ENCODE measurements at regions not wholly inside any gene's neighbourhood (a gene's known extent, or its start where the extent isn't known, plus 50 kb on each side); places are given as distances from the start of the nearest gene placed in this dataset.
"Not testable (repeated sequence)": the region's sequence is repeated elsewhere in the genome, so short reads cannot be mapped to it uniquely, and the experiment has no call there.

GRCh38 chr11:38392176-38392575 is 1794.1 kb upstream of the RAG2 start:
- no peaks in the 10 kb centered on the region for H3K36me3 ChIP-seq (ENCODE audit: control insufficient read depth, insufficient read depth, low read length)
- H3K27ac ChIP-seq (ENCODE audit: low read depth, low read length, severe bottlenecking) = no peak overlapping the region
- no peaks in the 10 kb centered on the region for H3K9me3 ChIP-seq (ENCODE audit: control insufficient read depth, low read length)
- no peak overlapping the region for H3K4me3 ChIP-seq (ENCODE audit: extremely low read depth, insufficient read depth, low read length, poor library complexity, severe bottlenecking)
- H3K4me1 ChIP-seq (ENCODE audit: control insufficient read depth, insufficient read depth, low read length, poor library complexity, severe bottlenecking) = no peaks in the 10 kb centered on the region
- WGBS, 2 experiments (ENCODE audit: insufficient coverage in 2 of 2) = 71 to 78% methylated on average over 1 of the region's 1 CpG

- Histone ChIP-seq H3K4me3 (ENCODE audit: extremely low read depth, insufficient read depth, low read length, poor library complexity, severe bottlenecking) (no peak overlapping the region), H3K36me3 (ENCODE audit: control insufficient read depth, insufficient read depth, low read length) (no peaks in the 10 kb centered on the region), H3K9me3 (ENCODE audit: control insufficient read depth, low read length) (no peaks in the 10 kb centered on the region), H3K27ac (ENCODE audit: low read depth, low read length, severe bottlenecking) (no peak overlapping the region), H3K4me1 (ENCODE audit: control insufficient read depth, insufficient read depth, low read length, poor library complexity, severe bottlenecking) (no peaks in the 10 kb centered on the region)
- WGBS, 2 experiments (ENCODE audit: insufficient coverage in 2 of 2) = 80 to 90% methylated on average over 2 to 3 of the region's 4 CpGs
Observed at GRCh38 chr11:38384568-38384967, 1786.5 kb upstream of the RAG2 start.

- Histone ChIP-seq H3K4me1 (ENCODE audit: control insufficient read depth, insufficient read depth, low read length, poor library complexity, severe bottlenecking) (no peaks in the 10 kb centered on the region), H3K27ac (ENCODE audit: low read depth, low read length, severe bottlenecking) (no peak overlapping the region), H3K9me3 (ENCODE audit: control insufficient read depth, low read length) (no peaks in the 10 kb centered on the region), H3K36me3 (ENCODE audit: control insufficient read depth, insufficient read depth, low read length) (no peaks in the 10 kb centered on the region), H3K4me3 (ENCODE audit: extremely low read depth, insufficient read depth, low read length, poor library complexity, severe bottlenecking) (no peak overlapping the region)
- WGBS, 2 experiments (ENCODE audit: insufficient coverage in 2 of 2) = 85 to 93% methylated on average over 2 of the region's 3 CpGs
Observed at GRCh38 chr11:38365274-38365673, 1767.2 kb upstream of the RAG2 start.

DNA sequence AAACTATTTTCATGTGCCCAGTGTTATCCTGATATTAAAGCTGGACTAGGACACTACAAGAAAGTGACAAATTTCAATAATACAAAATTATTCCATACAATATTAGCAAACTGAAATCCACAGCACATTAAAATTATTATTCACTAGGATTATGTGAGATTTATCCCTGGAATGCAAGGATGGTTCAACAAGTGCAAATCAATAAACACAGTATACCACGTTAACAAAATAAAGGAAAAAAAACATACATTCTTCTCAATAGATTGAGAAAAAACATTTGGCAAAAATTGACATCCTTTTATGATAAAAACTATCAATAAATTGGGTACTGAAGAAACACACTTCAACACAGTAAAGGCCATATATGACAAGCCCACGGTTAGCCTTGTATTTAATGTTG is 1758.2 kb upstream of the RAG2 start:
- H3K9me3 ChIP-seq (ENCODE audit: control insufficient read depth, low read length) = no peaks in the 10 kb centered on the region
- no CpG with 5 or more reads among the region's 2 CpGs for WGBS, 2 experiments (ENCODE audit: insufficient coverage in 2 of 2)
- H3K36me3 ChIP-seq (ENCODE audit: control insufficient read depth, insufficient read depth, low read length) = no peaks in the 10 kb centered on the region
- no peaks in the 10 kb centered on the region for H3K4me1 ChIP-seq (ENCODE audit: control insufficient read depth, insufficient read depth, low read length, poor library complexity, severe bottlenecking)
- no peak overlapping the region for H3K4me3 ChIP-seq (ENCODE audit: extremely low read depth, insufficient read depth, low read length, poor library complexity, severe bottlenecking)
- H3K27ac ChIP-seq (ENCODE audit: low read depth, low read length, severe bottlenecking) = no peak overlapping the region

DNA sequence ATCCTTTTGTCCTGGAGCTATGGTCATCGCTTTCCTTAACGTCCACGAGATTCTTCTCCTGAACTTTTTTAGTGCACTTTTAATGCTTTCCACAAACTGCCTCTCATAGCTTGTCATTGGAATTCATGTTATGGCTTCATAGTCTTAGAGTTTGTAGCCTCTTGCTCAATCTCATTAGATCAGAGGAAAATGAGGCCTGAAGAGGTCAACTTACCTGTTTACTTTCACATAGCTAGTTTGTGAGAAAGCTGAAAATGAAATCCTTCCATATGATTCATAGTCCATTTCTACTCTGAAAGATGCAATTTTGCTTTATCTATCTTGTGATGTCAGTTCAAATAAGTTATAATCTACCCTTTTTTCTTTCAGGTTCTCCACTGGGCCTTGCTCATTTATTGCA is 1747.2 kb upstream of the RAG2 start:
- no peak overlapping the region for H3K27ac ChIP-seq (ENCODE audit: low read depth, low read length, severe bottlenecking)
- no peak overlapping the region for H3K4me3 ChIP-seq (ENCODE audit: extremely low read depth, insufficient read depth, low read length, poor library complexity, severe bottlenecking)
- H3K4me1 ChIP-seq (ENCODE audit: control insufficient read depth, insufficient read depth, low read length, poor library complexity, severe bottlenecking) = no peaks in the 10 kb centered on the region
- 93 to 94% methylated on average over 3 of the region's 3 CpGs for WGBS, 2 experiments (ENCODE audit: insufficient coverage in 2 of 2)
- no peaks in the 10 kb centered on the region for H3K36me3 ChIP-seq (ENCODE audit: control insufficient read depth, insufficient read depth, low read length)
- H3K9me3 ChIP-seq (ENCODE audit: control insufficient read depth, low read length) = no peaks in the 10 kb centered on the region

DNA sequence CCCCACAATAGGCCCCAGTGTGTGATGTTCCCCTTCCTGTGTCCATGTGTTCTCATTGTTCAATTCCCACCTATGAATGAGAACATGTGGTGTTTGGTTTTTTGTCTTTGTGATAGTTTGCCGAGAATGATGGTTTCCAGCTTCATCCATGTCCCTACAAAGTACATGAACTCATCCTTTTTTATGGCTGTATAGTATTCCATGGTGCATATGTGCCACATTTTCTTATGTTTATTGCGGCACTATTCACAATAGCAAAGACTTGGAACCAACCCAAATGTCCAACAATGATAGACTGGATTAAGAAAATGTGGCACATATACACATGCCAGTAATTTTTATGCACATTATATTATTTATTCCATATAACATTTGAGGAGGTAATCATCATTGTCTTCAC is 1743.6 kb upstream of the RAG2 start:
- no CpG with 5 or more reads among the region's 2 CpGs for whole genome bisulfite sequencing, 2 experiments (ENCODE audit: insufficient coverage in 2 of 2)
- H3K36me3 ChIP-seq (ENCODE audit: control insufficient read depth, insufficient read depth, low read length); H3K4me3 ChIP-seq (ENCODE audit: extremely low read depth, insufficient read depth, low read length, poor library complexity, severe bottlenecking); H3K27ac ChIP-seq (ENCODE audit: low read depth, low read length, severe bottlenecking); H3K9me3 ChIP-seq (ENCODE audit: control insufficient read depth, low read length); H3K4me1 ChIP-seq (ENCODE audit: control insufficient read depth, insufficient read depth, low read length, poor library complexity, severe bottlenecking): not testable (repeated sequence)

DNA sequence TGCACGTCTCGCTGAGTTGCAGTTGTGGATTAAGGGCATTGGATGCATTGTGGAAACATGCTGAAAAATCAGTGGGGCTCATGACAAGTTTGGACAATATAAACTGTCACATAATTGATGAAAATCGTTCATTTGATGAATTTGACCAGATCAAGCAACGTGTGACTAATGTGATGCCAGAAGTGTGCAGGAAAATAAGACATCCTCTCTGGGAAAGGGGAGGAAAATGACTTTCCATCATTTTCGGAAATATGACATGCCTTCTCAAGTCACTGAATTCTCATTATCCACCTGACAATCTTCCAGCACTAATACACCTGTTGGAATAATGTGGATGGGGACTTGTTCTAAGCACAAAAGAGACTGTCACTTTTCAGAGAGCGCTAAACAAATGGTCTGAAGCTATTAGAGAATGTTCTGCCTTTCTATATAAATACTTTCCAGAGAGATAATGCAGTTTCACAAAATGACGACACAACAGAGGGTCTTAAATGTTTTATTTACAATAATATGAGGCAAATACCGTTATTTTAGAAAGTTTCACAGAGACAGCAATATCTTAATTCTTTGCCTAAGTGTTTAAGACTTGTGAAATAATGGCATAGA is 1741.9 kb upstream of the RAG2 start:
- no peak overlapping the region for H3K27ac ChIP-seq (ENCODE audit: low read depth, low read length, severe bottlenecking)
- H3K4me3 ChIP-seq (ENCODE audit: extremely low read depth, insufficient read depth, low read length, poor library complexity, severe bottlenecking) = no peak overlapping the region
- 82 to 88% methylated on average over 3 to 4 of the region's 8 CpGs for WGBS, 2 experiments (ENCODE audit: insufficient coverage in 2 of 2)
- no peaks in the 10 kb centered on the region for H3K36me3 ChIP-seq (ENCODE audit: control insufficient read depth, insufficient read depth, low read length)
- H3K9me3 ChIP-seq (ENCODE audit: control insufficient read depth, low read length) = no peaks in the 10 kb centered on the region
- no peaks in the 10 kb centered on the region for H3K4me1 ChIP-seq (ENCODE audit: control insufficient read depth, insufficient read depth, low read length, poor library complexity, severe bottlenecking)

DNA sequence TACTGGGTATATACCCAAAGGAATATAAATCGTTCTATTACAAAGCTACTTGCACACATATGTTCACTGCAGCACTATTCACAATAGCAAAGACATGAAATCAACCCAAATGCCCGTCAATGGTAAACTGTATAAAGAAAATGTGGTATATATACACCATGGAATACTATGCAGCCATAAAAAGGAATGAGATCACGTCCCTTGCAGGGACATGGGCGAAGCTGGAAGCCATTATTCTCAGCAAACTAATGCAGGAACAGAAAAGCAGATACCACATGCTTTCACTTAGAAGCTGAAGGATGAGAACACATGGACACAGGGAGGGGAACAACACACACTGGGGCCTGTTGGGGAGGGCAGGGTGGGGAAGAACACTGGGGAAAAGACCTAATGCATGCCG is 1740.0 kb upstream of the RAG2 start:
- WGBS, 2 experiments (ENCODE audit: insufficient coverage in 2 of 2) = 100% methylated on average over 1 of the region's 5 CpGs; no CpG with 5 or more reads in 1 of the 2 experiments
- H3K9me3 ChIP-seq (ENCODE audit: control insufficient read depth, low read length); H3K4me1 ChIP-seq (ENCODE audit: control insufficient read depth, insufficient read depth, low read length, poor library complexity, severe bottlenecking); H3K4me3 ChIP-seq (ENCODE audit: extremely low read depth, insufficient read depth, low read length, poor library complexity, severe bottlenecking); H3K36me3 ChIP-seq (ENCODE audit: control insufficient read depth, insufficient read depth, low read length); H3K27ac ChIP-seq (ENCODE audit: low read depth, low read length, severe bottlenecking): not testable (repeated sequence)

- Histone ChIP-seq H3K27ac (ENCODE audit: low read depth, low read length, severe bottlenecking) (no peak overlapping the region), H3K4me3 (ENCODE audit: extremely low read depth, insufficient read depth, low read length, poor library complexity, severe bottlenecking) (no peak overlapping the region), H3K4me1 (ENCODE audit: control insufficient read depth, insufficient read depth, low read length, poor library complexity, severe bottlenecking) (no peaks in the 10 kb centered on the region), H3K9me3 (ENCODE audit: control insufficient read depth, low read length) (no peaks in the 10 kb centered on the region), H3K36me3 (ENCODE audit: control insufficient read depth, insufficient read depth, low read length) (no peaks in the 10 kb centered on the region)
- 100% methylated on average over 1 of the region's 3 CpGs; no CpG with 5 or more reads in 1 of the 2 experiments for WGBS, 2 experiments (ENCODE audit: insufficient coverage in 2 of 2)
Observed at GRCh38 chr11:38332046-38332445, 1734.0 kb upstream of the RAG2 start.

DNA sequence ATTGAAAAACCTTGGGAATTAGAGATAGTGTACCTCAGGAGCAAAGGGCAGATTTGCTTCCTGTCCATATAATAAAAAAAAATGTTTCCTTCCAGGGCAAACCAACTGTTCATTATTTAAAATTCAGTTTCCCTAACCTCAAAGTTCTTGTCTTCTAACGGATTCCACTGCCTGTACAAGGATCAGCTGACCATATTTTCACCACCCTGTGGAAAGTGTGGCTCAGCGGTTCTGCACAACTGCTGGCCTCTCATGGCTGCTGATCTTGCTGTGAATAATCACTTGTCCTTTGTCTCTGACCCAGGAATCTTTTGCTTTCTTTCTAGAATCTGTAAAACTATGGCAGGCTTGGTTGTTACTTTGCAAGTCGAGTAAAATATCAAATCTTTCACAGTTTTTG is 1732.5 kb upstream of the RAG2 start:
- Histone ChIP-seq H3K4me1 (ENCODE audit: control insufficient read depth, insufficient read depth, low read length, poor library complexity, severe bottlenecking) (no peaks in the 10 kb centered on the region), H3K9me3 (ENCODE audit: control insufficient read depth, low read length) (no peaks in the 10 kb centered on the region), H3K27ac (ENCODE audit: low read depth, low read length, severe bottlenecking) (no peak overlapping the region), H3K36me3 (ENCODE audit: control insufficient read depth, insufficient read depth, low read length) (no peaks in the 10 kb centered on the region), H3K4me3 (ENCODE audit: extremely low read depth, insufficient read depth, low read length, poor library complexity, severe bottlenecking) (no peak overlapping the region)
- WGBS, 2 experiments (ENCODE audit: insufficient coverage in 2 of 2) = 65 to 90% methylated on average over 1 to 2 of the region's 3 CpGs

GRCh38 chr11:38323961-38324761 is 1726.1 kb upstream of the RAG2 start:
- no peak overlapping the region for H3K4me3 ChIP-seq (ENCODE audit: extremely low read depth, insufficient read depth, low read length, poor library complexity, severe bottlenecking)
- WGBS, 2 experiments (ENCODE audit: insufficient coverage in 2 of 2) = 44 to 67% methylated on average over 1 to 2 of the region's 3 CpGs
- no peaks in the 10 kb centered on the region for H3K9me3 ChIP-seq (ENCODE audit: control insufficient read depth, low read length)
- no peak overlapping the region for H3K27ac ChIP-seq (ENCODE audit: low read depth, low read length, severe bottlenecking)
- H3K36me3 ChIP-seq (ENCODE audit: control insufficient read depth, insufficient read depth, low read length) = no peaks in the 10 kb centered on the region
- no peaks in the 10 kb centered on the region for H3K4me1 ChIP-seq (ENCODE audit: control insufficient read depth, insufficient read depth, low read length, poor library complexity, severe bottlenecking)
